ENCODE measurements at regions not wholly inside any gene's neighbourhood (a gene's known extent, or its start where the extent isn't known, plus 50 kb on each side); places are given as distances from the start of the nearest gene placed in this dataset.
"Not testable (repeated sequence)": the region's sequence is repeated elsewhere in the genome, so short reads cannot be mapped to it uniquely, and the experiment has no call there.

DNA sequence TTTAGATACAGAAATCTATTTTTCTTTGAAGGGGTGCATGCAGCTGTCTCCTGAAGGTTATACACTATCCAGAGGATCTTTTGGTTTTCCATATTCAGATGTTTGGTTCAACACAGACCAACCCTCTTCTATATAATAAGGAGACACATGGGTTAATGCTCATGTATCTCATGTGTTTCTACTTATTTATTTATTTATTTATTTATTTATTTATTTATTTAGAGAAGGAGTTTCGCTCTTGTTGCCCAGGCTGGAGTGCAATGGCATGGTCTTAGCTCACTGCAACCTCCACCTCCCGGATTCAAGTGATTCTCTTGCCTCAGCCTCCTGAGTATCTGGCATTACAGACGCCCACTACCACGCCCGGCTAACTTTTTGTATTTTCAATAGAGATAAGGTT, 263.2 kb upstream of the MBL2 start:
- TF ChIP-seq CTCF, POLR2A (IDR thresholded peaks at IDR 0.05): not testable (repeated sequence)
